Smooth muscle cell (in vitro differentiated cells): ENCODE measurements at regions not wholly inside any gene's neighbourhood (a gene's known extent, or its start where the extent isn't known, plus 50 kb on each side); places are given as distances from the start of the nearest gene placed in this dataset.

ENCODE experiments used
- DNase-seq: peaks from one replicate; lab custom pipeline; 2025; ENCODE audit not compliant: unreplicated experiment; lab: John Stamatoyannopoulos, UW
- H2AFZ ChIP-seq: fragments of 200-600 bp; sonication (generic); 2 replicates; pipeline ENCODE4 v1.6.0; 2016; ENCODE audit warnings: antibody characterized with exemption, low read depth, mild to moderate bottlenecking
- H3F3A ChIP-seq: fragments of 200-600 bp; sonication (generic); 2 replicates; pipeline ENCODE4 v1.6.0; 2017; ENCODE audit warnings: antibody characterized with exemption, low read depth
- H3K27ac ChIP-seq: fragments of 200-600 bp; sonication (generic); 2 replicates; pipeline ENCODE4 v1.5.1; 2016; ENCODE audit warnings: low read depth, mild to moderate bottlenecking
- H3K27me3 ChIP-seq: fragments of 200-600 bp; sonication (generic); 2 replicates; pipeline ENCODE4 v1.6.1; 2016; ENCODE audit warnings: low read depth, mild to moderate bottlenecking
- H3K36me3 ChIP-seq: fragments of 200-600 bp; sonication (generic); 2 replicates; pipeline ENCODE4 v1.5.1; 2016; ENCODE audit warnings: low read depth
- H3K4me1 ChIP-seq: fragments of 200-600 bp; sonication (generic); 2 replicates; pipeline ENCODE4 v1.5.1; 2016; ENCODE audit warnings: low read depth
- H3K4me2 ChIP-seq: fragments of 200-600 bp; sonication (generic); 2 replicates; pipeline ENCODE4 v1.6.0; 2016; ENCODE audit warnings: mild to moderate bottlenecking
- H3K4me3 ChIP-seq: fragments of 200-600 bp; sonication (generic); 2 replicates; pipeline ENCODE4 v1.5.1; 2016; ENCODE audit warnings: mild to moderate bottlenecking
- H3K79me2 ChIP-seq: fragments of 200-600 bp; sonication (generic); 2 replicates; pipeline ENCODE4 v1.6.0; 2016; ENCODE audit warnings: low read depth, mild to moderate bottlenecking
- H3K9ac ChIP-seq: fragments of 200-600 bp; sonication (generic); 2 replicates; pipeline ENCODE4 v1.6.0; 2016; ENCODE audit warnings: low read depth
- H3K9me3 ChIP-seq: fragments of 200-600 bp; sonication (generic); replicated peaks from 2 replicates; pipeline ENCODE4 v1.5.1; 2016; ENCODE audit warnings: low read depth
- H4K20me1 ChIP-seq: fragments of 200-600 bp; sonication (generic); 2 replicates; pipeline ENCODE4 v1.6.0; 2016; ENCODE audit warnings: low read depth
- CTCF ChIP-seq: fragments of 200-600 bp; sonication (generic); IDR thresholded peaks from 2 replicates; pipeline ENCODE4 v1.5.1; 2017; ENCODE audit warnings: borderline replicate concordance, mild to moderate bottlenecking, antibody characterized with exemption; ENCODE audit not compliant: insufficient read depth, poor library complexity, severe bottlenecking
- WGBS: methylation state at CpG from one replicate; pipeline ENCODE4 v1.1.7; 2016; ENCODE audit warnings: low lambda C conversion rate; 5-methylcytosine and 5-hydroxymethylcytosine counted together

- DNase-seq, result no peak
- no peaks in the 10 kb centered on the region for H4K20me1 ChIP-seq
- H3K9me3 ChIP-seq, result no peaks in the 10 kb centered on the region
- H3K27ac ChIP-seq, result no peak overlapping the region
- H3F3A ChIP-seq, result no peaks in the 10 kb centered on the region
- H3K27me3 ChIP-seq, result no peaks in the 10 kb centered on the region
- peaks cover 3% of the 10 kb centered on the region for H3K4me1 ChIP-seq
- no peak for TF ChIP-seq CTCF
- no peak overlapping the region for H3K4me3 ChIP-seq
- H3K4me2 ChIP-seq, result no peak overlapping the region
- H2AFZ ChIP-seq, result no peak overlapping the region
- no peaks in the 10 kb centered on the region for H3K79me2 ChIP-seq
- H3K9ac ChIP-seq, result no peak overlapping the region
- 68% methylated on average over 6 of the region's 6 CpGs for WGBS
- H3K36me3 ChIP-seq, result no peaks in the 10 kb centered on the region
These were observed 939.4 kb downstream of the MCTP2 start for GRCh38 chr15:95170561-95171380.

- H3K79me2 ChIP-seq, result no peaks in the 10 kb centered on the region
- TF ChIP-seq CTCF, result no peak
- no peaks in the 10 kb centered on the region for H4K20me1 ChIP-seq
- WGBS, result 96% methylated on average over 3 of the region's 3 CpGs
- no peak overlapping the region for H3K4me3 ChIP-seq
- no peaks in the 10 kb centered on the region for H3K27me3 ChIP-seq
- no peaks in the 10 kb centered on the region for H3K9me3 ChIP-seq
- no peaks in the 10 kb centered on the region for H3F3A ChIP-seq
- no peaks in the 10 kb centered on the region for H3K36me3 ChIP-seq
- DNase-seq, result no peak
- no peak overlapping the region for H3K27ac ChIP-seq
- no peak overlapping the region for H2AFZ ChIP-seq
- no peak overlapping the region for H3K4me2 ChIP-seq
- peaks cover 3% of the 10 kb centered on the region for H3K4me1 ChIP-seq
- no peak overlapping the region for H3K9ac ChIP-seq
These were observed 940.2 kb downstream of the MCTP2 start for GRCh38 chr15:95171564-95171963.

GRCh38 chr15:95174301-95175259 lies 943.2 kb downstream of the MCTP2 start:
- Histone ChIP-seq H3K36me3 (no peaks in the 10 kb centered on the region), H2AFZ (no peak overlapping the region), H3K79me2 (no peaks in the 10 kb centered on the region), H4K20me1 (no peaks in the 10 kb centered on the region), H3K4me2 (no peak overlapping the region), H3K27ac (no peak overlapping the region), H3K4me1 (peaks cover 3% of the 10 kb centered on the region), H3K27me3 (no peaks in the 10 kb centered on the region), H3K9ac (no peak overlapping the region), H3K4me3 (no peak overlapping the region), H3F3A (no peaks in the 10 kb centered on the region), H3K9me3 (no peaks in the 10 kb centered on the region)
- WGBS, result 89% methylated on average over 9 of the region's 9 CpGs
- TF ChIP-seq CTCF, result no peak
- DNase-seq, result no peak
